HS-5 (cell line): ENCODE measurements at regions not wholly inside any gene's neighbourhood (a gene's known extent, or its start where the extent isn't known, plus 50 kb on each side); places are given as distances from the start of the nearest gene placed in this dataset.
A peak's percentile ranks its signal among the peaks of the same experiment; 100 is the strongest.

Source experiments
- DNase-seq: peaks from one replicate; pipeline ENCODE4 v3.0.0-alpha.2; 2012; ENCODE audit warnings: low read depth

DNA sequence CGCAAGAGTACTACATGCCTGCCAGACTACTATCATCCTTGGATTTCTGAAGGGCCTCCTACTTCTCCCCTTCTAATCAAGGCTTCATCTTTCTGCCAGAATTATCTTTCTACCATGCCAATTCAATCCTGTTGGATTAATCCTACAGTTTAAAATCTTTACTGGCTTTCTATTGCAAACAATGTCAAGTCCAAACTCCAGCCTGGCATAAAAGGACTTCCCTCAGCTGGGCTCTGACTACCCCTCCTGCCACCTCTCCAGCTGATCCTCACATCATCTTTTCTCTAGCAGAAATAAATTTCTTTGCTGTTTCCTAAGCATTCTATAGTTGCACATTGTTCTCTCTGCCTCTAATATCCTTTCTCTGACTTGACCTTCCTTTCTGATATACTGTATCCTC is 119.7 kb upstream of the RAD23B start:
- DNase-seq = no peak

DNA sequence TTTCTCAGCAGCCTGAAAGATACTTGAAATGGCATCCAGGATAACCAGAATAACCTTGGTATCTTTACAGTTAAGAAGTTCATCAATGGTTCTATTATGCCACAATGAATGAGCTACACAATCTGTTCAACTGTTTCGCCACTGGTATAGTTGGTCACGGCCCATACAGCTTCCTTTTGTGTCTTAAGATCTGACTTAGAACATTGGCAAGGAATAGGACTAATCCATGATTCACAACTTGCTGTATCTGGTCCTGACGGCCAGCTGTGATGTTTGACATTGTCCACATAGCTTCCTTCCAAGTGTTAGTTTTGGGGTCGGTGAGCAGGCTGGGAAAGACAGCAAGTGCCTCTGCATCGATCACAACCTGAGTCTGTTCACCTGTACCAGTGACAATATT is 113.3 kb upstream of the RAD23B start:
- no peak for DNase-seq

DNA sequence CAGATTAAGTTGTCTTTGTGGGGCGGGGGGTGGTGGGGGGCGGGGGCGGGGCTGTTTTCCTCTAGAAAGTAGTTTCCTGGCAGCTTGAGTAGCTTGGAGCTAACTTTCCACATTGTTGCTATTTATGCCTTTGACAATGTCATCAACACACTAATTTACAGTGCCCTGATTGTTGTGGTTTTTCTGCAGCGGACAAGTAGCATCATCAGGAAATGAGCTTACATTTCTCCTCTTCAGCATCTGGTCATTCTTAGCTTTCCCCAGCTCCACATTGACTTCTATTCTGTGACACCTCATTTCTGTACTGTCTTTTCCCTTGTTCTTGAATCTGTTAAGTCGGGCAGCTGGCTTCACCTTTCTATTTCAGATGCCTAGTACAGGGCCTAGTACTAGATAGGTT is 112.3 kb upstream of the RAD23B start:
- no peak for DNase-seq

DNA sequence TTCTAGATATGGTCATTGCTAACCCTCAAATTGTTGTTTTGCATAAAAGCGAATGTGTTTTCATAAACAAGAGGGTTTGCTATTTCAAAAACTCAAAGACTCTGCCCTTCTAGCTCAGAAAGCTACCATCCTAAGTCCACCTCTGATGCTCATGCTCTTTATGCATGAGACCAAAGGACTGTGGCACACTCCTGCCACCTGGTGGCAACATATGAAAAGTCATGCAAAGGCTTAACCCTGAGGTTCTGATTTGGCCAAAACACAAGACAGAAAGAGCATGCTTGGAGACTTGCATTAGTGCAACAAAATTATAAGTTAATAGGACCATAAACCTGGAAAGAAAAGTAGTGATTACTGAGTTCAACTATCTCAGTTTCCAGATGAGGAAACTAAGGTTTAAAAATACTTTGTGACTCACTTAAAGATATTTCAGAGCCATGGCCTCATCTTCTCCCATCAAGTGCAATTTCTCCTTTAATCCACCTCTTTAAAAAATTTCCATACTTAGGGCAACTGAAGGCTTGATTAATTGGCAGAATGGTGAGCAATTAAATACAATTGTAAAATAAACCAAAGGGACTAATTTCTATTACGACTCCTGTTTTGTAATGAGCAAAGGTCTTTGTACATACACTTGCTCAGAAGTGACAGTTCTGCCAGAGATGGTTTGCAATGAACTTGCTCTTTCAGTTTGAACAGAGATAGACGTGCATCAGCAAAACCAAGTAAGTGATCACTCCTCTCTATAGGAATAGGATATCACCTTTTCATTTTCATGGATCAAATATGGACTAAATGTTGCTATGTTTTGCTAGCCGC is 110.7 kb upstream of the RAD23B start:
- DNase-seq = peak; percentile 56

DNA sequence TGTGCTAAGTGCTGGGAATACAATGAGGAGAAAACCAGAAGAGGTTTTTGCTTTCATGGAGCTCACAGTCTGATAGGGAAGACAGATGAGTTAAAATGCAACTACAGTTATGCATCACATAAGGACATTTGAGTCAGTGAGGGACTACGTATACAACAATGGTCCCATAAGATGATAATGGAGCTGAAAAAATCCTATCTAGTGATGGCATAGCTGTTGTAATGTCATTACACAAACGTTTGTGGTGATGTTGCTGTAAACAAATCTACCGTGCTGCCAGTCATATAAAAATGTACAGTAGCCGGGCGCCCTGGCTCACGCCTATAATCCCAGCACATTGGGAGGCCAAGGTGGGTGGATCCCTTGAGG is 110.1 kb upstream of the RAD23B start:
- DNase-seq = no peak

DNA sequence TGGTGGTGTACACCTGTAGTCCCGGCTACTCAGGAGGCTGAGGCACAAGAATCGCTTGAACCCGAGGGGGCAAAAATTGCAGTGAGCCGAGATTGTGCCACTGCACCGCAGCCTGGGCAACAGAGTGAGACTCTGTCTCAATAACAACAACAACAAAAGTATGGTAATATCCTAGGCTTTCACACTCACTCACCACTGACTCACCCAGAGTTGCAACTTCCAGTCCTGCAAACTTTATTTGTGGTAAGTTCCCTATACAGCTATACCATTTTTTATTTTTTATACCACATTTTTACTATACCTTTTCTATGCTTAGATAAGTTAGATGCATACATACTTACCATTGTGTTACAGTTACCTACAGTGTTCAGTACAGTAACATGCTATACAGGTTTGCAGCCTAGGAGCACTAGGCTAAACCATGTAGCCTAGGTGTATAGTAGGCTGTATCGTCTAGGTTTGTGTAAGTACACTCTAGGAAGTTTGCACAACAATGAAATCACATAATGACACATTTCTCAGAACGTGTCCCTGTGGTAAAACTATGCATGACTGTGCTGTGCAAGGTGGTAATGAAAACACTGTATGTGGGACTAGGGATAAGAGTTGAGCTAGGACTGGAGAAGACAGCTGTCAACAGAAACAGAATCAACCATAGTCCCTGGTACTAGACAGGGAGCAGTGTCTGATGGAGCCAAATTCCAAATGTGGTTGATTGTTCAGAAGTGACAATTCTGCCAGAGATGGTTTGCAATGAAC is 109.5 kb upstream of the RAD23B start:
- no peak for DNase-seq

DNA sequence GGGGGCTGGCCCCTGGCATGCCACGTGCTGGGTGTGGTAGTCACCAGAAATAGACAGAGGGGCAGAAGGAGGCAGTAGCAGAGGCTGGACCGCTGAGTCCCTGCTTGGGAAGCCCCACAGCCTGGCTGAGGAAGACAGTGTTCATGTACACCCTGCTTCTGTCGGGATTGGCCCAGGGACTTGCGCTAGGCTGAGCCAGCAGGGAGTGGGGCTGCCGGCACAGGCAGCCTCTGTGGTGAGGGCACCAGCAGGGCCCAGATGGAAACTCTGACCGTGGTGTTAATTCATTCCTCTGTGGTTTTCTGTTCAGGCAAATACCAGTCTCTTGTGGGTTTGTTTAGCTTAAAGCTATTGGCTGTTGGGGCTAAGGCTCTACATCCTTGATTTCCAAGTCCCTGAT is 108.6 kb upstream of the RAD23B start:
- DNase-seq = no peak

DNA sequence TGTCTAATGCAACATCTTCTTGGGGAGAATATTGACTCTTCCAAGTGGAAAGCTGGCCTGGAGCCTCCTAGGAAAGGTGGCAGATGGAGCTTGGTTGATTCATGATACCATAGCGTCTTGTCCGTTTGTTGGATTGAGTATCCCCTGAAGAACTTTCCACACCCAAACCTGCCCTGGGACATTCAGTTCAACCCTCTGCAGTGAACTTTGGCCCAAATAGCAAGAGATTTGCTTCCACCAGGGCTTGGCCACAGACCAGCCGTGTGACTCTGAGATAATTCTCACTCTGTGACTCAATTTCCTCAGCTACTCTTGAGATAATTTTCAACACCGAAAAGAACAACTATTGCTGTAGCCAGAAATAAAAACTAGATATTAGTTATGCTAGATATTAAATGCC is 108.0 kb upstream of the RAD23B start:
- no peak for DNase-seq

DNA sequence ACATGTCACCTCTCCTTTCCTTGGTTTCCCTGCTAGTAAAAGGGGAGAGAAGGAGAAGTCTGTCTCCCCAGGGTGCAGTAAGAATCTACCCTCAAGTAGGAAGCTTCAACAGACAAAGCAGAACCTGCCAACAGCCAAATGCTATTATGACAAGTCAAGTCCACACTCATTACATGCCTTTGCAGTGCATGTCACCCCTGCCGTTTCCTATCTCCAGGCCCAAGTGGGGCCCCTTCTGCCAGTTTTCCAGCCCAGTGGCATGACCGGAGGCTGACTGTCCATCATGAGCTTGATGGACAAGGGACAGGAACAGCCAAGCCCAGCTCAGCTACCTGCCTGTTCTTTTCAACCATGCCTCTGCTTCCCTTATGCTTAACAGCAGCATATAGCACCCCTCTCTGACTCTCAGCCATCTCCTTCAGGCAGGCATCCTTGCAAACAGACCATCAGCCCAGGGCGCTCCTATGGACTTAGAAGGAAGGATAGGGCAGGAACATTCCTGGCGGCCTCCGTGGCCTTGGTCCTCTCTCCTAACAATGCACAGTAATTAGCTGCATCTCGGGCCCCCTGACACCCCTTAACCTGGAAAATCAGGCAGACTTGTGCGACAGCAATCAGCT is 107.2 kb upstream of the RAD23B start:
- DNase-seq = no peak

DNA sequence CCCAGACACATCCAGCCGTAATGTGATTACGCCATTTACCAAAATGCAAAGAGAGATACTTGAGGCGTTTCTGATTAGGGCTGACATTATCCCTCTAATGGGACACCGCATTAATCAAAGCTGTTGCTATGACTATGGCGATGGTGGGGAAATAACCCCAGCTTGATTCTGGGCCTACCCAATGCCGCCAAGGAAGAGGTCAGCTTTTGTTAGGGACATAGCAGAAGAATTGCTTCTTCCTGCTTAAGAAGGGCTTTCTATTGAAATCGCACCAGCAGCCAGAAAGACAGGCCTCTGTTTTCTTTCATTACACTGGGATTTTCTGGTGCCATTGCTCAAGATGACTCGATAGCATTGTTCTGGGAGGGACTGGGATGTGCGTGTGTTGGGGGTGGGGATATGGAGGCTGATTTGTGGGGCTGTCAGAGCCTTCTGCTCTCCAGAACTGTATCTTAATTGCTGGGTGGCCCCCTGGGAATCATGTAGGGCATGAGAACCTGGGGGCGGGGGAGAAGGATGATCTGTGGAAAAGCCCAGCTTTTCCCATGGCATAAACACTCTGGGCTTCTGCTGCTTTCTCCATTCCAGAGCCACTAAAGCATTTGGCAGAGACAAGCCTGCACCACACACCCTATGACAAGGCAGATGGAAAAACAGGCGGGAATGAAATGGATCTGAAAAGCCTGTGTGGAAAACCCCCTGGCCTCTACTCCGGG is 106.5 kb upstream of the RAD23B start:
- no peak for DNase-seq

DNA sequence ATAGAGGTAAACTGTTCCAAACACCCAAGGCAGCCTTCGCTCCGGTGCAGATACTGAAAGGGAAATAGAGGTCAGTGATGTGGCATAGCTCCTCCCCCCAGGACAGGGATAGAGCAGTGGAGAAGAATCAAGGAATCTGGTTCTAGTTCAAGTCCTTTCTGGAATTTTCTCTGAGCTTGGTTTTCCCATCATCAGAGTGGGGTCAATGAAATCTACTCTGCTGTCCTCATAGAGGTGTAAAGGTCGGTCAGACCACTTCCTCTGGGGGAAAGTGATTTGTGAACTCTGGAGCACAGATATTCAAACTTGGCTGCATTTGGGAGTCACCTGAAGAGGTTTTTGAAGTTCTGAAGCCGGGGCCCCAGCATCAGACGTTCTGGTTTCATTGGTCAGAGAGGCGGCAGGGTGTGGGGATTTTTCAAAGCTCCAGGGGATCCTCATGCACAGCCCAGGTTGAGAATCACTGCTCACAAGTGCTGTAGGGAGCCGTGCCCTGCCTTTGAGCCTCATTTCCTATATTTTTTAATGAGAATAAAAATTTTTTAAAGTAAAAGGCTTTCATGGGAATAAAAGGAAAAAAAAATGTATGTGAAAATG is 105.7 kb upstream of the RAD23B start:
- no peak for DNase-seq

DNA sequence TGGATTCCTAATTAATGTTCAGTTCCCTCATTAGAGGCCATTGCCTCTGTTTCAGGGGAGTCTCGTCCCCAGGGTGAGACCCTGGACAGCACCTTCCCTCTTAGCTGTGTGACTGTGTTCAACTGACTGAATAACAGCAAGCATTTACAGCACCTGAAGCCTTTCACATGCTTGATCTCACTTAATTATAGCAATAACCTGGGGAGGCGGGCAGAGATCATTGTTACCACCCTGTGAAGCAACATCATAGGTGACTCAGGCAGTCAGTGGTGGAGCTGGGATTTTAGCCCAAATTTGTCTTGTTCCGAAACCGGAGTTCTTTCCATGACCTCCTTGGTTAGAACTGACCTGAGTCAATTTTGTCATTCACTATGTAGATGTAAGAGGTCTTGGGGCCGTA is 105.2 kb upstream of the RAD23B start:
- DNase-seq = no peak

DNA sequence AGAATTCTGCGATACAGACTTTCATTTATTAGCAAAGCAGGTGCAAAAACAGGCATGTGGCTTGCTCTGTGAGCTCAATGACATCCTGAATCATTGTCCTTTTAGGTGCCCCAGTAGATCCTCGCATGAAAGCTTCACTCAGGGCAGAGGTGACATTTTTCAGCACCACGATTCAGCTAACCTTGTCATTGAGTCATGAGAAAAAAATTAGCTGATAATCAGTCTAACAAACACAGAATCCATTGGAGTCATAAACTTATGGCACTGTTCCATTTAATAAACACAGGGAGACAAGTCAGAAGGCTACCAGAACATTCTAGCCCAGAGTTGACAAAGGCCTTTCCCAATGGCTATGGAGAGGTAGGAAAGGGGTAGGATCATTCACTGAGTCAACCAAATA is 104.8 kb upstream of the RAD23B start:
- DNase-seq = no peak

DNA sequence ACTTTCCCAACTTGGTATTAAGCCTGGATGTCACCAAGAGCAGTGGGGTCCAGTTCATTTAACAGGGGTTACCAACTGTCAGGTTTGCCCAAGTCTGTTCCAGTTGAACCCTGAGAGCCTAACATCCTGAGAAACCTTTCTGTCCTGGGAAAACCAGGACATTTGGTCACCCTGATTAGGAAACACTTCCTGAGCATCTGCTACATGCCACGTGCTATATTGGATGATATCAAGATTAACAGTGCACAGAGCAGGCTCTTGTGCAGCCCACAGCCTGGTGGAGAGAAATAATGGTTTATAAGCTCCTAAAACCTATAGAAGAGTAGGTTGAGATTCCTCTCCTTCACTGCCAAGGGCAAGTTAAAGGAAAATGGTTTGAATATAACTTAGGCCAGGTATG is 102.9 kb upstream of the RAD23B start:
- no peak for DNase-seq

DNA sequence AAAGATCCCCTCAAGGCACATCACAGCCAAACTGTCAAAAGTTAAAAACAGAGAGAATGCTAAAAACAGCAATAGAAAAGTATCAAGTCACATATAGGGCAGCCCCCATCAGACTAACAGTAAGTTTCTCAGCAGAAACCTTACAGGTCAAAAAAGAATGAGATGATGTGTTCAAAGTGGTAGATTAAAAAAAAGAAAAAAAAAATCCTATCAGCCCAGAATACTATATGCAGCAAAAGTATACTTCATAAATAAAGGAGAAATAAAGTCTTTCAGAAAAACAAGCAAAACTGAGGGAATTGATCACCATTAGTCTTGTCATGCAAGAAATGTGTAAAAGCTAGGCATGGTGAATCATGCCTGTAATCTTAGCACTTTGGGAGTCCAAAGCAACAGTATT is 99.9 kb upstream of the RAD23B start:
- no peak for DNase-seq

DNA sequence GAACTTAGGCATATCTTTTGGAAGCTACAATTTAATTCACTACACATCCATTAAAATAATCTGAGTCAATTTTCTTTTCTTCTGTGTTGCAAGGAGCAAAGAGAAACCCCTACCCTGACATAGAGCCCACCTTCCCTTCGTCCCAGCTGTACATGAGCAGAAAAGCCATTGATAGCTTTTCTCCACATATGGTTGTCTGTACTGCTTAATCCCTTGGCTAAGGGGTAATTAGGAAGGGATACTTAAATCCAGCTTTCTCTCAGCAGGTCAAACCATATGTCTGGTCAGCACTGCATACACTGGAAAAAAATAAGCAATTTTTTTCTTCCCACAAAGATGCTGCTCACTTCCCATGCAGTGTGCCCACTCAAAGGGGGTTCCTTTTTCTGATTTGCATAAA is 94.7 kb upstream of the RAD23B start:
- DNase-seq = no peak

DNA sequence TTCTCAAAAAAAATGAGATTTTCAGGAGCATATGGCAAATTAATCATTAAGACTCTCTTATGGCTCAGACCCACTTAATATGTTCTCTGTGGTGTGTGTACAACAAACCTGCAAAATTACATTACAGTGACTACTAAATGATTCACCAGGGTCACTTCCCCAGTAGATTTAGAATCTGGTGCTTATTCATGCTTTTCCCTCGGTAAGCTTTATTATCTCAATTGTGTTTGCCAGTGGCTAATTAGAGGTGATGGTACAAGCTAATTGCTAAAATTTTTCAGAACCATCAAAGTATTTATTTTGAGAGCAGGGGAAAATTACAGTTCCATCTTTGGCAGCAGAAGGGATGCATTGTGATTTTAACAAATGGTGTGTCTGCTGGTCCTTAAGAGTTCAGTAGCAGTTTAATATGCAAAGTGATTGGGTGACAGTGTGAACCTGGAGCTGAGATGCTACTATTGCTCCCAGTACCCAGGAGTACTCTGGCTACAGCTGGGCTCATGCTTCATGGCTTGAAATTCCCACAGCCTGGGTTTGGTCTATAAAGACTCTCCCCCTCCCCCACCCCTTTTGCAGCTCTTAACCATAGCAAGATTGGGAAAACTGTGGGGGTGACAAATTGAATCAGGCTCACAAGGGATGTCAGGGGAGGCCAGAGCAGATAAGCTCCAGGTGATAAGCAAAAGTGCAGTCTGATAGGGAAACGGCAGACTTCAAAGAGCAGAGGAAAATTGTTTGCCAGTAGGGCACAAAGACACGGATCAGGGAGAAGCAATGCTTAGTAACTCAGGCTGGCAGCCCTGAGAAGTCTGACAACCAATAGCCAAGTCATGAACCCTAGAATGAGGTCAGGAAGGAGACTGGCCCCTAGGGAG is 92.8 kb upstream of the RAD23B start:
- peak; percentile 67 for DNase-seq

DNA sequence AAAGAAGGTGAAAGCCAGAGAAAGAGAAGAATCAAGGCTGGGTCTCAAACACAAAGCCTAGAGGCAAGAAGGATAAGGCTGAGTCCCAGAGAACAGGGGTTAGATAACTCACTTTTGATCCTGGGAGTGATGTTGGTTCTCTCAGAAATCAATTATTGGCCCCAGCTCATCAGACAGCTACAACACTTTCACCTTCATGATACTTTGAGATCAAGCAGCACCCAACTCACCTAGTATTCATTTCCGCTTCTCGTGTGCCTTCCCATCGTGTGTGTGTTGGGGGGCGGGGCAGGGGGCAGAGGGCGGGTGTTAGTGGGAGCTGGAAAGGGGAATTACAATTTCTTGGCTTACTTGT is 92.2 kb upstream of the RAD23B start:
- DNase-seq = no peak

DNA sequence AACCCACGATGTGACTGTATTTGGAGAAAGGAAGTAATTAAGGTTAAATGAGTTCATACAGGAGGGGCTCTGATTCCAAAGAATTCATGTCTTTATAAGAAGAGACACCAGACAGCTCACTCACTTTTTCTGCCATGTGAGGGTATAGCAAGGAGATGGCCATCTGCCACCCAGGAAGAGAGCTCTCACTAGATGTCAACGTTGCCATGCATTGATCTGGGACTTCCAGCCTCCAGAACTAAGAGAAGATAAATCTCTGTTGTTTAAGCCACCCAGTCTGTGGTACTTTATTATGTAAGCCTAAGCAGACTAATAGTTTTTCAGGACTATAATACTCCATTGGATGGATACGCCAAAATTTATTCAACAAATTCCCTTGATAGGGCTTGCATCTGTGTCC is 89.8 kb upstream of the RAD23B start:
- no peak for DNase-seq

DNA sequence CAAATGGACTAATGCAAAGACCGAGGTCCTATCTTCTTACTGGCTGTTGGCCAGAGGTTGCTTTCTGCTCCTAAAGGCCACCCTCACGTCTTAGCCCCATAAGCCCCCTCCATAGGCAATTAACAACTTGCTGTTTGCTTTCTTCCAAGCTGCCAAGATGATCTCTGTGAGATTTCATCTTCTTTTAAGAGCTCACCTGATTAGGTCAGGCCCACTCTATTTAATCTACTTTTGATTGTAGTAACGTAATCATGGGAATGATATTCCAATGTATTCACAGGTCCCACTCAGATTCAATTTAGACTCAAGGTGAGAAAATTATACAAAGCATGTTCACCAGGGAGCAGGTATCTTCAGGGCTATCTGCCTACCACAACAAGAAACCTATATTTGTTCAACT is 84.4 kb upstream of the RAD23B start:
- no peak for DNase-seq

DNA sequence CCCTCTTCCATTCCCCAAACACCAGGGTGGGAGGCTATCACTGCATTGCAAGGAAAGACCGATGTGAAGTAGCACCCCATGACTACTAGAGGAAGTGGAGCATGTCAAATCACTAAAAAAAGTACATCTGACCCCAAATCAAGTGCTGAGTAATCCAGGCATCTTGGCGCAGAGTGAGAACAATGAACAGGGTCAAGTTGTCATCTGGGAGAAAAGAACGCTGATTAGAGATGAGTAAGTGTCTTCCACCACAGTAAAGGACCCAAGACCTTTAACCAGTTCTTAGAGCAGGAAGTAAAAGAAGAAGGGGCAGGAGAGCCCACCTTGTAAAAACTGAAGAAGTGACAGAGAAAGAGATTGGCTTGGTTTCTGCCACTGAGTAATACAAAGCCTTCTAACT is 75.0 kb upstream of the RAD23B start:
- peak; percentile 78 for DNase-seq
